ENCODE measurements at regions not wholly inside any gene's neighbourhood (a gene's known extent, or its start where the extent isn't known, plus 50 kb on each side); places are given as distances from the start of the nearest gene placed in this dataset.

DNA sequence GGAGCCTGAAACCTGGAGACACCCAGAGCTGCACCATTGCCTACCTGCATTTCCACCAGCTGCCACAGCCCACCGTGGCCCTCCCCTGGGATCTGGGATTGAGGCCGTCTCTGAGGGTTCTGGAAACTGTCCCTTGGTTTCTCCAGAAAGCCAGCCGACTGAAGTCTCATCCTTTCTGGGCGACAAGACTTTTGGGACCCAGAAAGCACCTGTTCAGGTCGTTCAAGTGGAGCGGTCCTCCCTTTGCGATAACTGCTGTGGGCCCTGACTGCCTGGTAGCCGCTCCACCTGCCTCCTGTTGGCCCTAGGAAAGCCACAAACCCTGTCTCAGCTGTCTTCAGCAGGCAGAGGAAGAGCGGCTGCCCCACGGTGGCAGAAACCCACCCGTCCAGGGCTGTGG lies 346.0 kb upstream of the MKI67 start:
- 81 to 85% (median 84%) methylated on average over 10 to 11 of the region's 11 CpGs for WGBS, 3 donors
- TF ChIP-seq POLR2A (IDR thresholded peaks at IDR 0.05) (no peak), EP300 (IDR thresholded peaks at IDR 0.05) (no peak)
- TF ChIP-seq, protein P1, sequence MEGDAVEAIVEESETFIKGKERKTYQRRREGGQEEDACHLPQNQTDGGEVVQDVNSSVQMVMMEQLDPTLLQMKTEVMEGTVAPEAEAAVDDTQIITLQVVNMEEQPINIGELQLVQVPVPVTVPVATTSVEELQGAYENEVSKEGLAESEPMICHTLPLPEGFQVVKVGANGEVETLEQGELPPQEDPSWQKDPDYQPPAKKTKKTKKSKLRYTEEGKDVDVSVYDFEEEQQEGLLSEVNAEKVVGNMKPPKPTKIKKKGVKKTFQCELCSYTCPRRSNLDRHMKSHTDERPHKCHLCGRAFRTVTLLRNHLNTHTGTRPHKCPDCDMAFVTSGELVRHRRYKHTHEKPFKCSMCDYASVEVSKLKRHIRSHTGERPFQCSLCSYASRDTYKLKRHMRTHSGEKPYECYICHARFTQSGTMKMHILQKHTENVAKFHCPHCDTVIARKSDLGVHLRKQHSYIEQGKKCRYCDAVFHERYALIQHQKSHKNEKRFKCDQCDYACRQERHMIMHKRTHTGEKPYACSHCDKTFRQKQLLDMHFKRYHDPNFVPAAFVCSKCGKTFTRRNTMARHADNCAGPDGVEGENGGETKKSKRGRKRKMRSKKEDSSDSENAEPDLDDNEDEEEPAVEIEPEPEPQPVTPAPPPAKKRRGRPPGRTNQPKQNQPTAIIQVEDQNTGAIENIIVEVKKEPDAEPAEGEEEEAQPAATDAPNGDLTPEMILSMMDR (IDR thresholded peaks at IDR 0.05) = no peak
- Histone ChIP-seq H3K4me3 (no peak overlapping the region), H3K27ac (no peak overlapping the region), H3K4me1 (ENCODE audit: insufficient read depth) (no peaks in the 10 kb centered on the region), H3K36me3 (no peaks in the 10 kb centered on the region), H3K9me3 (no peaks in the 10 kb centered on the region), H3K27me3 (no peaks in the 10 kb centered on the region)
- intact Hi-C loops (cut with DNase I) = no loop called here
- DNase-seq = no peak

- TF ChIP-seq, protein P1 (IDR thresholded peaks at IDR 0.05) = no peak
- no peak for TF ChIP-seq POLR2A (IDR thresholded peaks at IDR 0.05)
- no peak for TF ChIP-seq EP300 (IDR thresholded peaks at IDR 0.05)
- Histone ChIP-seq H3K9me3 (no peaks in the 10 kb centered on the region), H3K27me3 (no peaks in the 10 kb centered on the region), H3K4me3 (no peak overlapping the region), H3K27ac (no peak overlapping the region), H3K36me3 (no peaks in the 10 kb centered on the region), H3K4me1 (ENCODE audit: insufficient read depth) (no peaks in the 10 kb centered on the region)
- no peak for DNase-seq
- intact Hi-C loops (cut with DNase I) = no loop called here
- WGBS, 3 donors = 79 to 85% (median 82%) methylated on average over 11 of the region's 11 CpGs
Observed at GRCh38 chr10:128473396-128473795, 347.2 kb upstream of the MKI67 start.

DNA sequence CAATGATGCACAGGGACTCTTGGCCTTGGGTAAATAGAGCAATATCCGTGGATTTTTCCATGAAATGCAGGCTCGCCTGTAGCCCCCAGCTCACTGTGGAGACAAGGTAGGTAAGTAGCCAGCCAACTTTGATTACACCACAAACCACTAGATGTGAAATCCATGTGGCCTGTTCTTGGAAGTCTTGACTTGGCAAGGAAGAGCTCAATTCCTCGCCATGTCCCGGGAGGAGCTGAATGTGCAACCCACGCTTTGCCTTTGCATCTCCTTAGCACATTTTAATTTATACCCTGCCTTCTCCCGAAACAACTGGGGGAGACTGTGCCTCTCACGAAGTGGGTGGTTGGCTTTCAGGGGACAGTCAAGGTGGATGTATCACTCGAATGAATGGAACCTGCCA lies 347.7 kb upstream of the MKI67 start:
- no peaks in the 10 kb centered on the region for H3K36me3 ChIP-seq
- H3K27me3 ChIP-seq = no peaks in the 10 kb centered on the region
- DNase-seq = no peak

DNA sequence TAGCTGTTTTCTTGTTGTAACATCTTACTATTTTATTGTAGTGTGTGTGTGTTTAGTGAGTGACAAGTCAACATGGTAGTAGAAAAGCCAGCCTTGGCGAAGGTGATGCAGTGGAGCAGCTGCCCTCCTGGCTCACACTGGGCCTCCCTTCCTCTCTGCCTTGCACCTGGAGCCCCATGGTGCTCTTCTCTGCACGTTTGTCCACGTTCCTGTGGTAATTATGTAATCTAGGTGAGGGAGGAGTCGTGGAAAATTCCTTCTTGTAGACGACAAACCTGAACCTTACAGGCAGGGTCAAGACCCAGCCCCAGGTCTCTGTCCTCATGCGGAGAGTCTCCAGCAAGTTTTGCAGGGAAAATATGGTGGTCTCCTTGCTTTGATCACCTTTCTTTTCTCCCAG lies 348.3 kb upstream of the MKI67 start:
- no peaks in the 10 kb centered on the region for H3K27me3 ChIP-seq
- WGBS, 3 donors = 54 to 71% (median 57%) methylated on average over 6 of the region's 6 CpGs
- intact Hi-C loops (cut with DNase I) = no loop called here

More for the DNA sequence above, 347.7 kb upstream of the MKI67 start:
- Histone ChIP-seq H3K4me1 (ENCODE audit: insufficient read depth) (no peaks in the 10 kb centered on the region), H3K9me3 (no peaks in the 10 kb centered on the region), H3K27ac (no peak overlapping the region), H3K4me3 (no peak overlapping the region)
- intact Hi-C loops (cut with DNase I) = no loop called here
- 79 to 85% (median 82%) methylated on average over 8 of the region's 8 CpGs for WGBS, 3 donors
- TF ChIP-seq, protein P1 (IDR thresholded peaks at IDR 0.05) = no peak
- TF ChIP-seq POLR2A (IDR thresholded peaks at IDR 0.05) = no peak
- no peak for TF ChIP-seq EP300 (IDR thresholded peaks at IDR 0.05)

More for the DNA sequence above, 348.3 kb upstream of the MKI67 start:
- no peak overlapping the region for H3K27ac ChIP-seq
- DNase-seq = no peak
- H3K4me3 ChIP-seq = no peak overlapping the region
- H3K4me1 ChIP-seq (ENCODE audit: insufficient read depth) = no peaks in the 10 kb centered on the region
- no peaks in the 10 kb centered on the region for H3K9me3 ChIP-seq
- TF ChIP-seq, protein P1 (IDR thresholded peaks at IDR 0.05) = no peak
- no peak for TF ChIP-seq POLR2A (IDR thresholded peaks at IDR 0.05)
- H3K36me3 ChIP-seq = no peaks in the 10 kb centered on the region

Measured in ovary (tissue), 7 donors.